Activated CD4-positive, alpha-beta T cell treated with anti-CD3 and anti-CD28 coated beads, Interleukin-2, amount 10 ng/mL, durations not matched to agents 7 days and 5 days (primary cell): ENCODE measurements at regions not wholly inside any gene's neighbourhood (a gene's known extent, or its start where the extent isn't known, plus 50 kb on each side); places are given as distances from the start of the nearest gene placed in this dataset.

Source experiments
- CTCF ChIA-PET: fragments of 350-600 bp; sonication (Branson Sonifier 250); formaldehyde crosslinking; loops from one replicate; lab custom pipeline; 2021; ENCODE audit warnings: antibody characterized with exemption; lab: Charles Lee
- POLR2A ChIA-PET: fragments of 350-600 bp; sonication (Branson Sonifier 250); formaldehyde crosslinking; loops from one replicate; lab custom pipeline; 2021; ENCODE audit warnings: antibody characterized with exemption; lab: Charles Lee
- DNase-seq: peaks from one replicate; pipeline ENCODE4 v3.0.0-alpha.2; 2020
- H3K27ac Mint-ChIP-seq: one replicate; pipeline ENCODE4 v1.8.0; 2021; ENCODE audit warnings: mild to moderate bottlenecking, moderate library complexity, mixed read lengths
- H3K27me3 Mint-ChIP-seq: one replicate; pipeline ENCODE4 v1.8.0; 2021; ENCODE audit warnings: mixed read lengths
- H3K36me3 Mint-ChIP-seq: one replicate; pipeline ENCODE4 v1.8.0; 2021; ENCODE audit warnings: low read depth, mixed read lengths
- H3K4me1 Mint-ChIP-seq: one replicate; pipeline ENCODE4 v1.8.0; 2021; ENCODE audit warnings: mixed read lengths
- H3K4me3 Mint-ChIP-seq: one replicate; pipeline ENCODE4 v1.8.0; 2021; ENCODE audit warnings: mild to moderate bottlenecking, moderate library complexity, mixed read lengths
- H3K9me3 Mint-ChIP-seq: one replicate; pipeline ENCODE4 v1.8.0; 2021; ENCODE audit warnings: mixed read lengths

DNA sequence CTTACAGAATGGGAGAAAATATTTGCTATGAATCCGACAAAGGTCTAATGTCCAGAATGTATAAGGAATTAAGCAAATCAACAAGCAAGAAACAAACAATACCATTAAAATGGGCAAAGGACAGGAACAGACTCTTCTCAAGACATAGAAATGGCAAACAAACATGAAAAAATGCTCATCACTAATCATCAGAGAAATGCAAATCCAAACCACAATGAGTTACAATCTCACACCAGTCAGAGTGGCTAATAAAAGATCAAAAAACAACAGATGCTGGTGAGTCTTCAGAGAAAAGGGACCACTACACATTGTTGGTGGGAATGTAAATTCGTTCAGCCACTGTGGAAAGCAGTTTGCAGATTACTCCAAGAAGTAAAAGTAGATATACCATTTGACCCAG is 382.0 kb upstream of the ANO3 start:
- H3K9me3 Mint-ChIP-seq = peaks cover 7% of the 10 kb centered on the region
- no peak for DNase-seq
- H3K4me1 Mint-ChIP-seq = no peaks in the 10 kb centered on the region
- no peak overlapping the region for H3K27ac Mint-ChIP-seq
- no peaks in the 10 kb centered on the region for H3K27me3 Mint-ChIP-seq
- POLR2A ChIA-PET = no interaction called here
- no peaks in the 10 kb centered on the region for H3K36me3 Mint-ChIP-seq
- CTCF ChIA-PET = no interaction called here
- H3K4me3 Mint-ChIP-seq = no peak overlapping the region

DNA sequence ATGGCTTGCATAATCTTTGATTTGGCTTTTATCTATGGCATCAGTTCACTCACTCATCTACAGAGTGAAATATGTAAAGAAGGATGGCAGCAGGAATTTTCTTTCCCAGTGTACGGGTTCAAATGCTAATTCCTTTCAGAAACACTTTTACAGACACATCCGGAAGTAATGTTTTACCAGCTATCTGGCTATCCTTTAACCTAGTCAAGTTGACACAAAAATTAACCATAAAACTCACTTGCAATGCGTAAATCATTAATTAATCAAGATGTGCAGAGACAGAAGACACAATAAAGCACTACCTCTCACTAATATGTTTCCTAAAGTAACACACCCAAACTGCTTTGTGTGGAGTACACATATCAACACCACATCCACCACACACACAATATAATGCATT is 378.9 kb upstream of the ANO3 start:
- H3K27me3 Mint-ChIP-seq = no peaks in the 10 kb centered on the region
- H3K4me3 Mint-ChIP-seq = no peak overlapping the region
- no peak overlapping the region for H3K27ac Mint-ChIP-seq
- H3K36me3 Mint-ChIP-seq = no peaks in the 10 kb centered on the region
- H3K9me3 Mint-ChIP-seq = peaks cover 5% of the 10 kb centered on the region
- POLR2A ChIA-PET = no interaction called here
- CTCF ChIA-PET = no interaction called here
- H3K4me1 Mint-ChIP-seq = no peaks in the 10 kb centered on the region
- DNase-seq = no peak

DNA sequence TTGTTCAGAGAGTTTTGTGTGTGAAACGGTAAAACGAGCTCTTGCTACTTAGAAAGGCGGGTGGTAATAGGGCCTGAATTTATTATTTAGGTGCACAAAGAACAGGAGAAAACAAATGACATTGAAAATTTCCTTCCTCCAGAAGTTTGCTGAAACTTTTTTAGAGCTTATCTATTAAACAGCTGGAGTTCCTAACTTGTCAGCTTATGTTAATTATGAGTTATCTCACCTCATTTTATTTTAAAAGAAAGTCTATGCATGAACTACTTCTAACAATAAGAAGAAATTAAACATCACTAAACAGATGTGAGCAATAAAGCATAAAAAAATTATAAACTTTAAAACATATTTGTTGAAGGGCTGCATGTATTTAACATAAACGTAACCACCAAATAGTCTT is 373.9 kb upstream of the ANO3 start:
- Mint-ChIP-seq H3K4me1 (no peaks in the 10 kb centered on the region), H3K27ac (no peak overlapping the region), H3K36me3 (no peaks in the 10 kb centered on the region), H3K4me3 (no peak overlapping the region), H3K9me3 (no peaks in the 10 kb centered on the region), H3K27me3 (no peaks in the 10 kb centered on the region)
- ChIA-PET POLR2A (no interaction called here), CTCF (no interaction called here)
- DNase-seq = no peak

DNA sequence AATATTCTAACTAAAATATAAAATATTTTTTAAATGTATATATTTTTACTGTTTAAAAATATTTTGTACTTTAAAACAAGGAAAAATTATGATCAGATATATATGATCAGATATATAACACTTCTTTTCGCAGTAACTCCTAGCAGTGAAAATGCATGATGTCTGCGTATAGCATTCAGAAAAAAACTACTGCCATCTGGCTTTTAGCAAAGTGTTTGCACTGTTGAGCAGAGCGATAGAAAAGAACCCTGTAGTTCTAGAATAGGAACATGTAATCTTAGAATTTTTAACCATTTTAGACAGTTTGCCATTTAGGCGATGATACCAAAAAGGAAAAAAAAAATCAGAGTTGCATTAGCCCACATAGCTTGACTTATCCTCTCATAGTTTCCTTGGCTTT is 370.4 kb upstream of the ANO3 start:
- no peaks in the 10 kb centered on the region for H3K27me3 Mint-ChIP-seq
- ChIA-PET CTCF (no interaction called here), POLR2A (no interaction called here)
- no peak overlapping the region for H3K4me3 Mint-ChIP-seq
- H3K9me3 Mint-ChIP-seq = peaks cover 2% of the 10 kb centered on the region
- H3K27ac Mint-ChIP-seq = no peak overlapping the region
- no peaks in the 10 kb centered on the region for H3K36me3 Mint-ChIP-seq
- H3K4me1 Mint-ChIP-seq = no peaks in the 10 kb centered on the region
- DNase-seq = no peak

DNA sequence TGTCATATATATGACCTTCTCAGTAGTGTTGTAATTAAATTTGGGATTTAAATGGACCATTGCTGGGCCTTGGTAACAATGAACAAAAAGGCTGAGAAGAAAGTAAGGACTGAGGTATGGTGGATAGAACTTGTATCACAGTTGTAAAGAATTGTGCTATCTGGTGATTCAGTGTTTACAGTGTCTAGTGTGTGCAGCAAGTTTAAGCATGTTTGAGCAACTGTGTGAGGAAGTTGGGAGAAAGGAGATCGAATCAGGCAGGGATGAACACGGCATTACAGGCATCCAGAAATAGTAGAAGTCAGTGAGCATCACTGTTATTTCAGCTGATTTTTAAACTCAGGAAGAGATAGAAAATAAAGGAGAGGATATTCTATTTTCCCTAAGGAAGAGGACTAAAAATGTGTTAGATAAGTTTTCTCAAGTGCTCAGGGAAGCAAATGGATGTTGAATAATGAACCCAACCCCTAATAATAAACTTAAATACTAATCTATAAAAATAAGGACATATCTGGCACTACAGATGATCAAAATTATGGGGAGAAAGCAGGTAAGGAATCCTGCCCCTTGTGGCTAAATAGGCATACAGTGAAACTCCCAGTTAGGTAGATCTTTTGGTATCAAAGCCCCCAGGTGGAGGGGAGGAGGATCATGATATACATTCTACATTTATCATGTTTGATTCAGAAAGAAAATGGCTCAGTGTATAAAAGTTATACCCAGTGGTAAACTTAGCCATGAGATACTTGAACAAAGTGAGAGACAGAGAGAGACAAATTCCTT is 361.0 kb upstream of the ANO3 start:
- CTCF ChIA-PET = no interaction called here
- Mint-ChIP-seq H3K27ac (no peak overlapping the region), H3K4me1 (no peaks in the 10 kb centered on the region), H3K4me3 (no peak overlapping the region), H3K36me3 (no peaks in the 10 kb centered on the region), H3K27me3 (no peaks in the 10 kb centered on the region), H3K9me3 (peaks cover 3% of the 10 kb centered on the region)
- POLR2A ChIA-PET = no interaction called here
- DNase-seq = no peak

DNA sequence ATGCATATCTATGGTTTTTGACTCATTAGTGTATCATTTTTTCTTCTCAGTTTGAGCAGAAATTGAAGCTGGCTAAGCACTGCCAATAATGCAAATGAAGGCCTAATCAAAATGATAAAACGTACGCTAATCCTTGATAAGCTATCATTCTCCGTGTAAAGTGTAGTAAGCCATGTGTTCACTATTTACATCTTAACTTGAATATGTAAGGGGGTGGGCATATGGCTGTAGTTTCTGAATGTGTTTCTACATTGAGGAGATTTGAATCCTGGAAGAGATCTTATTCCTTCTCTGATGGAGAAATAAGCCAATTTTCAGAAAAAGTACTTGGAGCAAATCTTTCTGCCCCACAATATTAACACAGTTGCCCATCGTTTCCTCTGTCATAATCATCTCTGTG is 351.8 kb upstream of the ANO3 start:
- DNase-seq = no peak
- Mint-ChIP-seq H3K27ac (no peak overlapping the region), H3K9me3 (no peaks in the 10 kb centered on the region), H3K4me1 (no peaks in the 10 kb centered on the region), H3K36me3 (no peaks in the 10 kb centered on the region), H3K4me3 (no peak overlapping the region), H3K27me3 (no peaks in the 10 kb centered on the region)
- ChIA-PET CTCF (no interaction called here), POLR2A (no interaction called here)

DNA sequence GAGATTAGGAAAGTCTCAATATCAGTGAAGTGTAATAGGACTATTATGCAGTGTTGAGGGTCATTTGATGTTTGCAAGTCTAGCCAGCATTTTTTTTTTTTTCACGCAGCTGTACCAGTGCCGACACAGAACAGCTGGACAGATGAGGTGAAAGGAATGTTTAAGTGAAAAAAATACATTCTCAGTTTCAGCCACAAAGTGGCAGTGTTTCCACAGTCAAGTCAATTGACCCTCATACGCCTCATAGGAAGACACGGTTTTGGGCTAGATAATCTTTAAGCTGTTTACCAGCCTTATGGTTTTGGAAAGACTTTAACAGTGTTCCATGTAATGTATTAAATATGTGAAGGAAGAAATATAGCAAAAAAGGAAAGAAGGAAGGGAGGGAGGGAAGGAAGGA is 349.9 kb upstream of the ANO3 start:
- Mint-ChIP-seq H3K27ac (no peak overlapping the region), H3K27me3 (no peaks in the 10 kb centered on the region), H3K36me3 (no peaks in the 10 kb centered on the region), H3K9me3 (no peaks in the 10 kb centered on the region), H3K4me1 (no peaks in the 10 kb centered on the region), H3K4me3 (no peak overlapping the region)
- CTCF ChIA-PET = no interaction called here
- POLR2A ChIA-PET = no interaction called here
- no peak for DNase-seq

DNA sequence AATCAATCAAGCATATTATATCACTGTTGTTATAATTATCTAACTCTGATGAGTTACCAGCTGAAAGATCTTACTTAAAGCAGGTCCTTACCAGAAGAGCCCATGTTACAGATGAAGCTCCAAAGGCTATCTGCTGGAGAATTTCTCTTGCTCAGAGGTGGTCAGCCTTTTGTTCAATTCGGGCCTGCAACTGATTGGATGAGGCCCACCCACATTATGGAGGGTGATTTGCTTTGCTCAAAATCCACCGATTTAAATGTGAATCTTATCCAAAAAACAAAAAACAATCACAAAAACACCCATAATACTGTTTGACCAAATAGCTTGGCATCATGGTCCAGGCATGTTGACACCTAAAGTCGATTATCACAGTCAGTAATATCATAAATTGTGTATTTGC is 348.6 kb upstream of the ANO3 start:
- Mint-ChIP-seq H3K4me1 (no peaks in the 10 kb centered on the region), H3K9me3 (no peaks in the 10 kb centered on the region), H3K36me3 (no peaks in the 10 kb centered on the region), H3K4me3 (no peak overlapping the region), H3K27me3 (no peaks in the 10 kb centered on the region), H3K27ac (no peak overlapping the region)
- ChIA-PET CTCF (no interaction called here), POLR2A (no interaction called here)
- DNase-seq = no peak

DNA sequence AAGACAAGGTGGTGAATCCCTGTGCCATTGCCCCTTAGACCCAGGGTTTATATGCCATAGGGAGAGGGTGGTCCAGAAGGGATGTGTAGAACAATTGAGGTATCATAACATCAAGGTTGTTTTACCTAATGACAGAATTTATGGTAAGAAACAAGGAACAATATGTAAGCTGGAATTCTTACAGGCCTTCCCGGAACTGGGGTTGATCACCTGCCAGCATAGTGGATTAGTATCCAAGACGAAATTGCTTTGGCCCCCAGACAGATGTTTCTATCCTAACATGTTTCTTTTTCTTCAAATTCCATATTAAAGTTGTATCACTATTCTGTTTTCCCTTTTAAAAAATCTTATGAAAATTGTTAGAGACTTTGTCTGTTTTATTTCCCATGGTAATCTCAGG is 343.8 kb upstream of the ANO3 start:
- H3K4me3 Mint-ChIP-seq = no peak overlapping the region
- H3K27ac Mint-ChIP-seq = no peak overlapping the region
- H3K27me3 Mint-ChIP-seq = no peaks in the 10 kb centered on the region
- no peak for DNase-seq
- no peaks in the 10 kb centered on the region for H3K4me1 Mint-ChIP-seq
- POLR2A ChIA-PET = no interaction called here
- peaks cover 1% of the 10 kb centered on the region for H3K9me3 Mint-ChIP-seq
- CTCF ChIA-PET = no interaction called here
- no peaks in the 10 kb centered on the region for H3K36me3 Mint-ChIP-seq

DNA sequence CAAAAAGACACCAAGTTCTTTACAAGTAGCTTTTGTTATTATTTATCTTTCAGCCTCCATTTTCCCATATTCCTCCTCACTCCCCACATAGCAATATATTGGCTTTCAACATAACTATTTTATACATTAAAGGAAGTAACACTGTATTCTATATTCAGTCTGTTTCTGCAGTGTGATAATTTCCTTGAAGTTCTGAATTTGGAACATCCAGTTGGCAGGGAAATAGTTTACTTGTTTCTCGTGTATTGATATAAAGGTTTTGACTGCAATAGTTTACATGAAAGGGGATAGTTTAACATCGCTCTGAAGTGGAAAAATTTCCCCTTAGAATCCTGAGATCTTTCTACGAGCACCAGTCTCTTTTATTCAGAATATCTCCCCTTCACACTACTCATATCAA is 341.5 kb upstream of the ANO3 start:
- ChIA-PET CTCF (no interaction called here), POLR2A (no interaction called here)
- Mint-ChIP-seq H3K36me3 (no peaks in the 10 kb centered on the region), H3K27ac (no peak overlapping the region), H3K4me1 (no peaks in the 10 kb centered on the region), H3K4me3 (no peak overlapping the region), H3K9me3 (peaks cover 6% of the 10 kb centered on the region), H3K27me3 (no peaks in the 10 kb centered on the region)
- DNase-seq = no peak

DNA sequence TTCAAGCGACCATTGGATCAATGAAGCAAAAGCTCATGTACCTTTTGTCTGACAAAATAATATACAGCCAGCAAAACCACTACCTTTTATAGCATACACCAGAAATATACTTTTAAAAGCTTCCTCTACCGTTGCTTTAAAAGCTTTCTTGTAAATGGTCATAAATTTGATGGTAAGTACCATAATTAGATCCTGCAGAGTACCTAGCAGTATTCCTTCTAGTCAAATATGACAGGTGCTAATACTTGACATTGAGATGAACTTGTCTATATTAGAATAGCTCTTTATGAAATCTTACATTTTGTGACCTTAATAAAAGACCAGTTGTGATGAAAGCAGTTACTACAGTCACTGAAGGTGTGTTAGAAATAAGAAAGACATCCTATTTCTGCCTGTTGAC is 340.5 kb upstream of the ANO3 start:
- CTCF ChIA-PET = no interaction called here

DNA sequence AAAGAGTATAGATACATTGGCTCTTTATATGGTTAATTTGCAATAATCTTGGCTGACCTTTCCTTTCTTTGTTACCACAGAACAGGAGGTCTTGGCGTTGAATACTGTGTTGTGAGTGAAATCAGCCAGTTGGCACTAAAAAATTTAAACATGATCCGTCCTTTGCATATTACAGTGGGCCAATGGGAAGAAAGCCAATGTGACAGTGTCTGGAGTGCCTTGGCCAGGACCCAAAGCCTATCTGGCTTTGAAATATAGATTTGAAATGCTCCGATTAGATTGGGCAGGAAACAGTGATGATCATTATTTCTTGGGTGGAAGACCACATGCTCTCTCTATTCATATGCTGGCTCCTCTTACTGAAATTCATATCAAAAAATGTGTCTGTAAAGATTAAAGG is 339.6 kb upstream of the ANO3 start:
- no peaks in the 10 kb centered on the region for H3K36me3 Mint-ChIP-seq
- peaks cover 6% of the 10 kb centered on the region for H3K9me3 Mint-ChIP-seq
- ChIA-PET CTCF (no interaction called here), POLR2A (no interaction called here)
- H3K4me1 Mint-ChIP-seq = no peaks in the 10 kb centered on the region
- no peak overlapping the region for H3K27ac Mint-ChIP-seq
- no peaks in the 10 kb centered on the region for H3K27me3 Mint-ChIP-seq
- DNase-seq = no peak
- no peak overlapping the region for H3K4me3 Mint-ChIP-seq

More for the DNA sequence above, 340.5 kb upstream of the ANO3 start:
- Mint-ChIP-seq H3K27ac (no peak overlapping the region), H3K9me3 (peaks cover 6% of the 10 kb centered on the region), H3K27me3 (no peaks in the 10 kb centered on the region), H3K4me3 (no peak overlapping the region), H3K4me1 (no peaks in the 10 kb centered on the region), H3K36me3 (no peaks in the 10 kb centered on the region)
- DNase-seq = no peak
- POLR2A ChIA-PET = no interaction called here

DNA sequence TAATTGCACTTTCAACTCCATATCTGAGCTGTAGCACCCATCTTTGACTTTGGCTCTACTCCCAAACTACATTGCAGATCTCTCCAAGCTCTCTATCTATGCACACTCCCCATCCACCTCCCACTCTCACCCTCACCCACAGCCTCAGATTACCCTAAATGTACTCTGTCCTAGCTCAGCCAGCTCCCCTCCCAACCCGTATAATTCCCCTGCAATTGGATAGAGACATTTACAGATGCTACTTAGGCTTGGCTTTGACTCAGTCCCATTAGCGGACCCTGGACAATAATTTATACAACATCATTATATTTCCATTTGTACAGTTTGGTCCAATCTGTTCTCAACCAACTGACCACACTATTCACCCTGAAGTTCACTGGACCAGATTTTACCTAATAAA is 338.9 kb upstream of the ANO3 start:
- POLR2A ChIA-PET = no interaction called here
- no peak for DNase-seq
- Mint-ChIP-seq H3K4me3 (no peak overlapping the region), H3K9me3 (peaks cover 6% of the 10 kb centered on the region), H3K36me3 (no peaks in the 10 kb centered on the region), H3K27ac (no peak overlapping the region), H3K4me1 (no peaks in the 10 kb centered on the region), H3K27me3 (no peaks in the 10 kb centered on the region)
- CTCF ChIA-PET = no interaction called here

DNA sequence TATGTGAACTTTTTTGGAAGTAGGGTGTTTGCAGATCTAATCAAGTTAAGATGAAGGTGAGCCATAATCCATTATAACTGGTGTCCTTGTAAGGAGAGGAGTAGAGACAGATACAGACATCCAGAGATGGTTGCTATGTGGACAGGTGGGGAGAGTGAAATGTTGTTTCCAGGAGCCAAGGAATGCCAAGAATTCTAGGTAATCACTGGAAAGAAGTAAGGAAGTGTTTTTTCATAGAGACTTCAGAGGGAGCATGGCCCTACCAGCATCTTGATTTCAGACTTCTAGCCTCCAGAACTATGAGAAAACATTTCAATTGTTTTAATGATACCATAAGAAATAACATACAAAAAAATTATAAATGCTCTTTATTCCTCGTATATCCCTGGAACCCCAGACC is 320.5 kb upstream of the ANO3 start:
- no peak overlapping the region for H3K4me3 Mint-ChIP-seq
- H3K4me1 Mint-ChIP-seq = no peaks in the 10 kb centered on the region
- POLR2A ChIA-PET = no interaction called here
- no peaks in the 10 kb centered on the region for H3K9me3 Mint-ChIP-seq
- DNase-seq = no peak
- no peaks in the 10 kb centered on the region for H3K36me3 Mint-ChIP-seq
- CTCF ChIA-PET = no interaction called here
- no peaks in the 10 kb centered on the region for H3K27me3 Mint-ChIP-seq
- H3K27ac Mint-ChIP-seq = no peak overlapping the region
